NCI-H1417 treated with DMSO at 0.1 percent for 48 hours (cell line): ENCODE measurements at regions not wholly inside any gene's neighbourhood (a gene's known extent, or its start where the extent isn't known, plus 50 kb on each side); places are given as distances from the start of the nearest gene placed in this dataset.

Experiments used
- DNase-seq: peaks from one replicate; lab custom pipeline; 2025; lab: John Stamatoyannopoulos, UW

DNA sequence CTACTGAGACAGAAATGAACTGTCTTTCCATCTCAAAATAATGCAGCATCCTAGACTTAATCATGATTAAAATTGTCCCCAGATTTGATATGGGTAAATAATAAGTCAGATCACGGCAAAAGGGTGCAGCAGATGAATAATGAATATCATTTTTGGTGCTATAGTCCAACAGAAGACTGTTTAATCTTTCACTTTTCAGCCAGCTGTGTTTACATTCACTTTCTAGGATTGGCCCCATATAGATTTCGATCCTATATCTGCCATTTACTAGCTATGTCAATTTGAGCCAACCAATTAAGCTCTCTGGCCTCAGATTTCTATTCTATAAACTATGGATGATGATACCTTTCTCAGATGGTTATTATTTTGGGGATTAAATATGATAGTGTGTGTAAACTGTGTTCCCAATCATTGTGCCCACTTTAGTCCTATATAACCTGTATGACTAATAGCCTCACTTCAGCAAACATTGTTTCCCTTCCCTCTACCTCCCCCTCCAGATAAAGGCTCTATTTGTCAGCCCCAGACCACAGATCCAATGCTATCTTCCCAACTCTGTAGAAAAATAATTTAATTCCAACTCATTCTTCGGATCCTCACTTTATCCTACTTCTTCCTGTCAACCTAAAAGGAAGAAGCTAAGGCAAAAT is 53.6 kb upstream of the NT5E start:
- peak; percentile 69 for DNase-seq

GRCh38 chr6:85395746-85396145 is 54.1 kb upstream of the NT5E start:
- no peak for DNase-seq

- DNase-seq: no peak
Measured at GRCh38 chr6:85394853-85395538, 54.9 kb upstream of the NT5E start.

- DNase-seq: no peak
Measured at GRCh38 chr6:85394199-85394598, 55.7 kb upstream of the NT5E start.

- DNase-seq: no peak
Measured at GRCh38 chr6:85392379-85392778, 57.5 kb upstream of the NT5E start.

DNA sequence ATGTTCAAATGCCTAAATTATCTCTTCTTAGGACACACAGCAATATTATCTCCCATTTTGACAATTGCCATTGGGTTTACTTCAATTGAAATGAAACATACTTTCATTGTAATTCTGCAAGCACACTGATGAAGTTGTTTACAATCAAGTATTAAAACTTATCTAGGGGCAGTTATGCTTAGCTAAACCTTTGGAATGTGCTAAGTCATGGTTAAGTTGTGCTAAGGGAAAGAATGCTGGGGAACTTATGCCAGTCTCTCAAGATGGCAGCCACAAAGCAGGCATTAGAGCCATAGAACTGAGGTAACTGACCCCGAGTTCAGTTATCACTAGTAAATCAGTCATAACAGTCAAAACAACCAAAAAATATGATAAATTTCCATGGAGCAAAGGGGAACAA is 59.1 kb upstream of the NT5E start:
- no peak for DNase-seq

GRCh38 chr6:85390105-85390728 is 59.7 kb upstream of the NT5E start:
- no peak for DNase-seq

DNA sequence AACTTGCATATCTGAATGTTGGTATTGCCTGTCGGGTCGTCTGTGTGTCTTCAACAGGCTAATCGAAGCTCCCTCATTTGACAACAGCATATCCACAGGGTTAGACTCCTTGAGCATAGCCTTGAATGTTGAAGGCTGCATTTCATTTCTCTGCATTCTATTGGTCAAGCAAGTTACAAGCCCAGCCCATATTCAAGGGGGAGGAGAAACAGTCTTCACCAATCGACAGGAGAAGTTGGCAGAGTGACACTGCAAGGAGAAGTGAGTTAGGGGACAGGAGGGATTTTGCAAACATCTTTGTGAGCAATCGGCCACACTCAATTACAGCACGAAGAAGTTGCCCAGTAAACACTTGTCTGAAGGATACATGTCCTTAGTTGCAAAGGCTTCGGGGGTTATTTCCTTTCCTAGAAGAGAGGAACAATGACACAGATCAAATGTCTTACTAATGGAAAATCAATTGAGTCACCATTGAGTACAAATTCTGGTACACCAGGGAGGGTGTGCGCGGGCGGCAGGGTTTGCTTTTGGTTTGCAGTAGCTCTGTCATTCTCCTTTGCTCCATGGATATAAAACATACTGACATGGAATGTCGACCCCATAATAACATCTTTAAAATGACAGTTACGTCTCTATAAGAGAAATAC is 60.6 kb upstream of the NT5E start:
- DNase-seq: no peak

DNA sequence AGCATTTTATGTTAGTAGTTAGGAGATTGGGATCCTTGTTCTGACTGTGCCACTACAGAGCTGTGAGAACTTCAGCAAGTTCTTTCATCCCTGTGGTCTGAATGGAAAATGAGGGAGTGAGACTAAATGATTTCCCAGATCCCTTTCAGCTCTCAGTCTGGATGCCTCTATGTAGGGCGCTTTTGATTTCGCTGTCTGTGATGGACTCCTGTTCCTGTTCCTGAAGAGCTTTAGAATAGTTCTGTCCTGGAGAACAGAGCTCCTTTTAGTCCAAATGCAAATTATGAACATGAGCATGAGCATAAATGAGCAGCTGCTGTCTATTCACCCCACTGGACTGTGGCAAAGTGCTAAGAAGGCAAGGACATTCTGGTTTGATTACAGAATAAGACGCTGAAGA is 61.4 kb upstream of the NT5E start:
- no peak for DNase-seq

DNA sequence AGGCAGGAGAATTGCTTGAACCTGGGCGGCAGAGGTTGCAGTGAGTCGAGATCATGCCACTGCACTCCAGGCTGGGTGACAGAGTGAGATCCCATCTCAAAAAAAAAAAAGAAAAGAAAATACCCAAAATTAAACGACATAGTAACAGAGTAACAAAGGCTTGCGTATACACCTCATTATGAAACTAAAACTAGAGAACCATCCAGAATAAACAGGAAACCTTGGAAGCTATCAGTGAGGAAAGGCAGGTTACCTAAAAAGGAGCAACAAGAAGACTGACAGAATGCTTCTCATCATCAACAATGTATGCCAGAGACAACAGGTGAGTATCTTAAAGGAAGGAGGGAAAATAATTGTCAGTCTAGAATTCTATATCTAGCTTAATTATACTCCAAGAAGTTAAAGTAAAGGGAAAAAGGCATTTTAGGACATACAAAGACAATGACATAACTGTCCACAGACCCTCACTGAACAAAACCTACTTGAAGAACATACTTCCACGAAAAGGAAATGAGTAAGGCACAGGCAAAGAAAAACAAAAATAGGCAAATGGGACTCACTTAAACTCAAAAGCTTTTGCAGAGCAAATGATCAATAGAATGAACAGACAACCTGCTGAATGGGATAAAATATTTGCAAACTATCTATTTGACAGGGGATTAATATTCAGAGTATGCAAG is 64.1 kb upstream of the NT5E start:
- no peak for DNase-seq

DNA sequence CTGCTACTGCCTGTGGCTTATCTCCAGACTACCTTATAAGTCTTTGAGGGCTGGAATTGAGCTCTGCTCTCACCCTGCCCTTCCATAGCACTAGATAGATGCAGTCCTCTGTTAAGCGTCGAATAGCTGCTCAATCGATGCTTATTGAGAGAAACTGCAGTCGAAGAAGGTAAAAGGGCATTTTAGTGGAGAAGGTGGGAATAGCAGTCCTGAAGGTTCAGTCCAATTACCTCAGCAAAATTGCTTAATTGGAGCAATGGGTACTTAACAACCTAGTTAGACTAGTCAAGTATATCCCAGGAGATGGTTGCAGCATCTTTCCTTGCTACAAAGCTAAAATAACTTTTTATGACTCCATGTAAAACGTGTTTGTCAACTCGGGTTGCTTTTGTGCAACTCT is 66.8 kb upstream of the NT5E start:
- no peak for DNase-seq

DNA sequence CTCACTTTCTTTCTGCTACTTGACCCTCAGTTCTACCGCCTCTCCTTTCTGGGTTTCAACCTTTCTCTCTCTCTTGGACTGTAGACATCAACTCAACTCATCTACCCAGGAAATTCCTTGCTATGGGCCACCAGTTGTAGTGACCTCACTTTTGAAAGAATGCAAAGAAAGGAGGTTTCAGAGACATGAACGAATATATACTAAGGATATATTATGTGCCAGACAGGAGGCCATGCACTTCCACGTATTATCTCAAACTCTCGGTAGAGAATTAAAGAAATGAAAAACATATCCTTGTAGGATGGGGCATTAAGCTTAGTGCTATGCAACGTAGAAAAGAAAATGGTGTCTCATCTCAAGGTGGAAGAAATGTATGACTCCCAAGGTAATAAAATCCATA is 67.3 kb upstream of the NT5E start:
- no peak for DNase-seq

DNA sequence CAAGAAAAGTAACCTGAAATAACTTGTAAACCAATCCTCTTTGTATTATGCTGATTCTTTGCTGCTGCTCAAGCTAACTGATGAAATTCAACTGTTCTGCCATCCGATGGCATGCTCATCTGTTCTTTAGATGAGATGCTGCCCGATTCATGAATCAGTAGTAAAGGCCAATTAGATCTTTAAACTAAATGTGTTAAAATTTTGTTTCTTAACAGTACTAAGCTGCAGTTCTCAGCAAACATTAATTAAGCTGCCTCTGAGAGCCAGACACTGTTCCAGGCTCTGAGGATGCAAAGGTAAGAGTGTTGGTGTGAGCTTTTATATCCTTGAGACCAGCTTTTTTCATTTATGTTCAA is 77.0 kb upstream of the NT5E start:
- no peak for DNase-seq

DNA sequence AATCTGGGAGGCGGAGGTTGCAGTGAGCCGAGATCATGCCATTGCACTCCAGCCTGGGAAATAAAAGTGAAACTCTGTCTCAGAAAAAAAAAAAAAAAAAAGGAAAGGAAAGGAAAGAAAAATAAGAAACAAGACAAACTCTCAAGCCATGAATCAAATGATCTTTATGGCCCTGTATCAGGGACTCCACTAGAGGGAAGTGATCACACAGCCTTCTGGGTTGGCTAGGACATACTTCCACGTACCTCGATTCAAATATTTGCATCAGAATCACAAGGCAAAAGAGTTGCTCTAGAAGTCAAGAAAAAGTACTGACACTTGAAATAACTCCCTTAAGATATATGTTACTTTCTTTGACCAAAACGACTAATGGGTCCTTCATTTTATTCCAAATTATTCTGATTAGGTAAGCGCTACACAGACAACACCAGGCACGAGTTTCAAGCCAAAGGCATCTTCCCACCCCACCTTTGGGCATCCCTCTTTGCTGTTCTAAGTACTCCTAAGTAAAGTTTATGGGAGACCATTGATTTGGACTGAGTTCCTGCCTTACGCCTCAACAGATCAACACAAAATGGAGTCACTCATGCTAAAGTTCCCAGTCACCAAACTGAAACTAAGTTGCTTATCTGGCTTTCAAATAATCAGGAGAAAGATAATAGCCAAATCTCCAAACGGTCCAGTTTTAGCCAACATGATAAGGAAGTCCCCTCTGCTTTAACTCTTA is 77.5 kb upstream of the NT5E start:
- no peak for DNase-seq

GRCh38 chr6:85368631-85369030 is 81.3 kb upstream of the NT5E start:
- no peak for DNase-seq

GRCh38 chr6:85364344-85364743 is 85.5 kb upstream of the NT5E start:
- DNase-seq: no peak

- DNase-seq: no peak
Measured at GRCh38 chr6:85363870-85364269, 86.0 kb upstream of the NT5E start.

- no peak for DNase-seq
Measured at GRCh38 chr6:85362652-85363310, 87.1 kb upstream of the NT5E start.

- DNase-seq: no peak
Measured at GRCh38 chr6:85361643-85362014, 88.3 kb upstream of the NT5E start.

- DNase-seq: no peak
Measured at GRCh38 chr6:85360794-85361642, 88.9 kb upstream of the NT5E start.

- DNase-seq: no peak
Measured at GRCh38 chr6:85357651-85358050, 92.2 kb upstream of the NT5E start.
